RWPE2 (cell line): ENCODE measurements at regions not wholly inside any gene's neighbourhood (a gene's known extent, or its start where the extent isn't known, plus 50 kb on each side); places are given as distances from the start of the nearest gene placed in this dataset.
A peak's percentile ranks its signal among the peaks of the same experiment; 100 is the strongest.

Experiments used
- ATAC-seq: fragments of 200-7000 bp; cut with Tn5 transposase; 3 replicates; pipeline ENCODE4 v1.9.1; 2021; ENCODE audit warnings: low read depth
- DNase-seq: peaks from one replicate; pipeline ENCODE4 v3.0.0-alpha.2; 2020; ENCODE audit warnings: low spot score
- H3K27ac ChIP-seq: fragments of 450-650 bp; 2 replicates; pipeline ENCODE4 v1.5.1; 2017; ENCODE audit warnings: mild to moderate bottlenecking; ENCODE audit not compliant: poor library complexity, severe bottlenecking
- H3K27me3 ChIP-seq: fragments of 250-450 bp; sonication (Bioruptor Pico); 2 replicates; pipeline ENCODE4 v1.5.1; 2021; ENCODE audit warnings: mild to moderate bottlenecking, moderate library complexity; ENCODE audit not compliant: insufficient read depth, poor library complexity, severe bottlenecking
- H3K36me3 ChIP-seq: fragments of 250-450 bp; sonication (Bioruptor Pico); 2 replicates; pipeline ENCODE4 v1.5.1; 2020; ENCODE audit warnings: low read depth, mild to moderate bottlenecking, moderate library complexity
- H3K4me1 ChIP-seq: fragments of 250-450 bp; sonication (Bioruptor Pico); 2 replicates; pipeline ENCODE4 v1.5.1; 2021; ENCODE audit warnings: mild to moderate bottlenecking, moderate library complexity; ENCODE audit not compliant: insufficient read depth, poor library complexity, severe bottlenecking
- H3K4me3 ChIP-seq: fragments of 250-450 bp; sonication (Bioruptor Pico); 2 replicates; pipeline ENCODE4 v1.5.1; 2021; ENCODE audit warnings: mild to moderate bottlenecking, moderate library complexity; ENCODE audit not compliant: severe bottlenecking
- H3K9me3 ChIP-seq: fragments of 250-450 bp; sonication (Bioruptor Pico); 2 replicates; pipeline ENCODE4 v1.5.1; 2021; ENCODE audit warnings: mild to moderate bottlenecking, moderate library complexity; ENCODE audit not compliant: severe bottlenecking
- TF ChIP-seq, protein P1 (sequence below): fragments of 450-650 bp; IDR thresholded peaks from one replicate; pipeline ENCODE4 v1.5.1; 2017; ENCODE audit warnings: mild to moderate bottlenecking, moderate library complexity; ENCODE audit not compliant: poor library complexity, severe bottlenecking

DNA sequence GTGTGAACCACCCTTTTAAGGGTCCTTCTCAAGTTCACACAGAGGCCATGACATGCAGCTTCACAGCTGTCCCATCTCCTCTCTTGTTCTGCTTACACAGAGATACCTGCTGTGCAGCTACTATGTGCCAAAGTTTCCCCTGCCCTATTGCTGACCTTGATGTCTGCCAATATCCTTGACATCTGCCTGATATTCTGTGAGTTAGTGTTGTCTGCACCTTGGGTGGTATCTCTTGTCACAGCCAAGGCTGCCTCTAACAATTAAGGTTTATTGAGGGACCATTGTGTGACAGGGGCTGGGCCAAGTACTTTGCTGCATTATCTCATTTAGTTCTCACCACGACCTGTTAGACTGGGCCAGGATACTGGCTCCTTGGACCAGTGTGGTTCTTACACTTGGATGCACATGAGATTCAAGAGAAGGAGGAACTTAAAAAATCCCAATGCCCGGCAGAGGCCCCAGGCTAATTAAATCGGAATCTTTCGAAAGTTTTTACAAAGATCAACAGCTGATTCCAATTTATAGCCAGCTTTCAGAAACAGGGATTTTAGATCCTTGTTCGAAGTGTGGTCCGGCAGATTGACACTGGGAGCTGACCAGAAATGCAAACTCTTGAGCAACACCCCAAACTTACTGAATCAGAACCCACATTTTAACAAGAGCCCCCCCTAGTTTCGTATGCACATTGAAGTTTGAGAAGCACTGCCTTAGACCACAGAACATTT is 178.6 kb downstream of the SATB1 start:
- Histone ChIP-seq H3K27me3 (no peaks in the 10 kb centered on the region), H3K36me3 (no peaks in the 10 kb centered on the region), H3K4me3 (no peak overlapping the region), H3K27ac (no peak overlapping the region), H3K9me3 (no peaks in the 10 kb centered on the region), H3K4me1 (peaks cover 7% of the 10 kb centered on the region)
- ATAC-seq (no peak), DNase-seq (no peak)
- TF ChIP-seq, protein P1, sequence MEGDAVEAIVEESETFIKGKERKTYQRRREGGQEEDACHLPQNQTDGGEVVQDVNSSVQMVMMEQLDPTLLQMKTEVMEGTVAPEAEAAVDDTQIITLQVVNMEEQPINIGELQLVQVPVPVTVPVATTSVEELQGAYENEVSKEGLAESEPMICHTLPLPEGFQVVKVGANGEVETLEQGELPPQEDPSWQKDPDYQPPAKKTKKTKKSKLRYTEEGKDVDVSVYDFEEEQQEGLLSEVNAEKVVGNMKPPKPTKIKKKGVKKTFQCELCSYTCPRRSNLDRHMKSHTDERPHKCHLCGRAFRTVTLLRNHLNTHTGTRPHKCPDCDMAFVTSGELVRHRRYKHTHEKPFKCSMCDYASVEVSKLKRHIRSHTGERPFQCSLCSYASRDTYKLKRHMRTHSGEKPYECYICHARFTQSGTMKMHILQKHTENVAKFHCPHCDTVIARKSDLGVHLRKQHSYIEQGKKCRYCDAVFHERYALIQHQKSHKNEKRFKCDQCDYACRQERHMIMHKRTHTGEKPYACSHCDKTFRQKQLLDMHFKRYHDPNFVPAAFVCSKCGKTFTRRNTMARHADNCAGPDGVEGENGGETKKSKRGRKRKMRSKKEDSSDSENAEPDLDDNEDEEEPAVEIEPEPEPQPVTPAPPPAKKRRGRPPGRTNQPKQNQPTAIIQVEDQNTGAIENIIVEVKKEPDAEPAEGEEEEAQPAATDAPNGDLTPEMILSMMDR = no peak

- DNase-seq = no peak
- Histone ChIP-seq H3K27ac (no peak overlapping the region), H3K27me3 (no peaks in the 10 kb centered on the region), H3K36me3 (no peaks in the 10 kb centered on the region), H3K9me3 (no peaks in the 10 kb centered on the region), H3K4me3 (no peak overlapping the region), H3K4me1 (peaks cover 10% of the 10 kb centered on the region)
- TF ChIP-seq, protein P1 = no peak
- no peak for ATAC-seq
Observed at GRCh38 chr3:18245721-18246120, 179.4 kb downstream of the SATB1 start.

DNA sequence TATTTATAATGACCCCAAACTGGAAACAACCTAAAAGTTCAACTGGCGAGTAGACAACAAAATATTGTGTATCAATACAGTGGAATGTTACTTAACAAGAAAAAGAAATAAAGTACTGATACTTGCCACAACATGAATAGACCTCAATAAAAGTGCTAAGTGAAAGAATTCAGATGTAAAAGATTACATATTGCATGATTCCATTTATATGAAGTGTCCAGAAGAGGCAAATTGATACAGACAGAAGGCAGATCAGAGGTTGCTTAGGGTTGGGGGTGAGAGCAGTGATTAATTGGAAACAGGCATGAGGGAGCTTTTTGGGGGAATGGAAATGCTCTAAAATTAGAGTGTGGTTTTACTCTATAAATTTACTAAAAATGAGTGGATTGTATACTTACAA is 183.3 kb downstream of the SATB1 start:
- Histone ChIP-seq H3K27me3 (no peaks in the 10 kb centered on the region), H3K36me3 (no peaks in the 10 kb centered on the region), H3K9me3 (no peaks in the 10 kb centered on the region), H3K27ac (peak overlapping the region; percentile 22), H3K4me1 (peaks cover 38% of the 10 kb centered on the region), H3K4me3 (no peak overlapping the region)
- ATAC-seq = peak; percentile 35; the same call in 2 of the 3 replicates
- TF ChIP-seq, protein P1 = no peak
- DNase-seq = no peak

- no peaks in the 10 kb centered on the region for H3K9me3 ChIP-seq
- ATAC-seq (no peak), DNase-seq (no peak)
- peaks cover 48% of the 10 kb centered on the region for H3K4me1 ChIP-seq
- TF ChIP-seq, protein P1 = no peak
- no peak overlapping the region for H3K4me3 ChIP-seq
- H3K27ac ChIP-seq = peak overlapping the region; percentile 87
- H3K27me3 ChIP-seq = no peaks in the 10 kb centered on the region
- H3K36me3 ChIP-seq = no peaks in the 10 kb centered on the region
Observed at GRCh38 chr3:18239674-18240073, 185.5 kb downstream of the SATB1 start.

DNA sequence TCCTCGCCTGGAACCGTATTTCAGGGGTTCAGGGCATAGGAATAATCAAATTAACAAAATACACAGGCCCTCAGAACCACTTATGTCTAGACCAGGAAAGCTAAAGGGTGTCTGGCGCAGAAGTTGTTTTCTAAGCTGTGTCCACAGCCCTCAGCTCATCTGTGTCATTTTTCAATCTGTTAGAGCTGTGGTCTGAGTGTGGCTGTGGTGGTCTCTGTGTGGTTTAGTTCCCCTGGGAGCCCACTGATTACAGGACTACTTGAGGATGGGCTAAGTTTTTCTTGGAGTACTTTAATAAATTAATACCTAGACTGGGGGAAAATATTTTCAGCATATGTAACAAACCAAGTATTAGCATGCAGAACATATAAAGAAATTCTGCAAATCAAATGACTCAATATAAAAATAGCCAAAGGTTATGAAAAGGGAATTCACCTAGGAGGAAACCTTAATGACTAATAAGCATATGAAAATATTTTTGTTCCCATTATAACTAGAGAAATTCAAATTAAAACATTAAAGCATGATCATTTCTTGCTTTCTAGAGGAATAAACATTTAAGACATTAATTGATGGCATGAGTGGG is 186.3 kb downstream of the SATB1 start:
- H3K27ac ChIP-seq = peak overlapping the region; percentile 87
- no peaks in the 10 kb centered on the region for H3K36me3 ChIP-seq
- TF ChIP-seq, protein P1 = no peak
- ATAC-seq = peak; percentile 40; the same call in 2 of the 3 replicates
- H3K4me3 ChIP-seq = no peak overlapping the region
- peaks cover 49% of the 10 kb centered on the region for H3K4me1 ChIP-seq
- no peak for DNase-seq
- H3K27me3 ChIP-seq = no peaks in the 10 kb centered on the region
- H3K9me3 ChIP-seq = no peaks in the 10 kb centered on the region
